H1 (cell line): ENCODE measurements at regions not wholly inside any gene's neighbourhood (a gene's known extent, or its start where the extent isn't known, plus 50 kb on each side); places are given as distances from the start of the nearest gene placed in this dataset.

Experiments used
- SUZ12 ChIP-seq: fragments of 200-600 bp; sonication (generic); IDR thresholded peaks from 2 replicates; pipeline ENCODE4 v1.6.1; 2012; ENCODE audit warnings: mild to moderate bottlenecking, inconsistent platforms, low read length, moderate library complexity, mixed read lengths

DNA sequence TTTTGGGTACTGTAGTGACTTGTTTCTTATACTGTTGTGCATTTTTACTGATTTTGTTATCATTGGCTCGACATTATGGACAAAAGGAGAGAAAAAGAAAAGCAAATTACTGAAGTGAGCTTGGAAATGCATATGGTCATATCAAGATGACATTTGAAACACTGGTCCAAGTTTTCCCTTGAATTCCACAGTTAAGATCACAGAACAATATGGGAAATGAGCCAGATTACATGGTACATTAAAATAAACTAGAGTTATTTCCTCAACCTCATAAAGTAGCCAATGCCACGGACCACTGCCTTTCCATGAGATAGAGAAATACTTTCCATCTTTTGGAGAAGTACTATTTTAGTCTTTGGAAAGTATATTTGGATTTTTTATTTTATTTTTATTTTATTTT is 62.0 kb upstream of the SGPP2 start (continued):
- TF ChIP-seq SUZ12: no peak
- TF ChIP-seq, all 59 proteins: peak for 0
